SK-N-SH treated with all-trans-retinoic acid at 6 μM for 48 hours (cell line): ENCODE measurements at regions not wholly inside any gene's neighbourhood (a gene's known extent, or its start where the extent isn't known, plus 50 kb on each side); places are given as distances from the start of the nearest gene placed in this dataset.

Source experiments
- ATAC-seq: fragments of 200-7000 bp; cut with Tn5 transposase; 3 replicates; pipeline ENCODE4 v1.9.1; 2020; ENCODE audit warnings: mild to moderate bottlenecking, moderate library complexity
- ARNTL ChIP-seq: fragments of 450-650 bp; formaldehyde crosslinking; IDR thresholded peaks from 2 replicates; pipeline ENCODE4 v1.5.0; 2020; ENCODE audit warnings: low read depth, mild to moderate bottlenecking, moderate library complexity, borderline replicate concordance
- BACH2 ChIP-seq: fragments of 250-450 bp; sonication (Bioruptor Pico); IDR thresholded peaks from 2 replicates; pipeline ENCODE4 v1.9.0; 2021; ENCODE audit warnings: mild to moderate bottlenecking, borderline replicate concordance
- CSDC2 ChIP-seq: fragments of 250-450 bp; sonication (Bioruptor Pico); IDR thresholded peaks from 2 replicates; pipeline ENCODE4 v1.5.0; 2020; ENCODE audit warnings: mild to moderate bottlenecking, moderate library complexity
- ESRRG ChIP-seq: fragments of 250-450 bp; sonication (Bioruptor Pico); IDR thresholded peaks from 2 replicates; pipeline ENCODE4 v1.6.1; 2021; ENCODE audit warnings: mild to moderate bottlenecking
- GLIS3 ChIP-seq: fragments of 250-450 bp; sonication (Bioruptor Pico); IDR thresholded peaks from 2 replicates; pipeline ENCODE4 v1.5.0; 2020; ENCODE audit warnings: mild to moderate bottlenecking, moderate library complexity
- PPARA ChIP-seq: fragments of 250-450 bp; sonication (Bioruptor Pico); IDR thresholded peaks from 2 replicates; pipeline ENCODE4 v1.5.0; 2020; ENCODE audit warnings: mild to moderate bottlenecking, borderline replicate concordance
- RARB ChIP-seq: fragments of 250-450 bp; sonication (Bioruptor Pico); IDR thresholded peaks from 2 replicates; pipeline ENCODE4 v1.8.0; 2021; ENCODE audit warnings: mild to moderate bottlenecking, moderate library complexity
- SNAI2 ChIP-seq: fragments of 250-450 bp; sonication (Bioruptor Pico); IDR thresholded peaks from 2 replicates; pipeline ENCODE4 v1.5.0; 2020; ENCODE audit warnings: mild to moderate bottlenecking, moderate library complexity
- TCF4 ChIP-seq: fragments of 250-450 bp; sonication (Bioruptor Pico); IDR thresholded peaks from 2 replicates; pipeline ENCODE4 v1.8.0; 2021; ENCODE audit warnings: mild to moderate bottlenecking, moderate library complexity, borderline replicate concordance
- TOX ChIP-seq: fragments of 250-450 bp; sonication (Bioruptor Pico); IDR thresholded peaks from 2 replicates; pipeline ENCODE4 v1.8.0; 2021; ENCODE audit warnings: mild to moderate bottlenecking, moderate library complexity, borderline replicate concordance
- ZFP3 ChIP-seq: fragments of 250-450 bp; sonication (Bioruptor Pico); IDR thresholded peaks from 2 replicates; pipeline ENCODE4 v1.5.0; 2020; ENCODE audit warnings: mild to moderate bottlenecking, moderate library complexity
- ZFP30 ChIP-seq: fragments of 450-650 bp; formaldehyde crosslinking; IDR thresholded peaks from 2 replicates; pipeline ENCODE4 v1.5.0; 2022; ENCODE audit warnings: mild to moderate bottlenecking, moderate library complexity
- ZNF565 ChIP-seq: fragments of 450-650 bp; formaldehyde crosslinking; conservative IDR thresholded peaks from 2 replicates; pipeline ENCODE4 v1.5.0; 2020; ENCODE audit warnings: low read depth, mild to moderate bottlenecking, moderate library complexity
- ZNF8 ChIP-seq: fragments of 450-650 bp; formaldehyde crosslinking; IDR thresholded peaks from 2 replicates; pipeline ENCODE4 v1.5.0; 2020; ENCODE audit warnings: mild to moderate bottlenecking, moderate library complexity
- TF ChIP-seq, protein P1 (sequence below): fragments of 250-450 bp; sonication (Bioruptor Pico); IDR thresholded peaks from 2 replicates; pipeline ENCODE4 v1.5.0; 2020; ENCODE audit warnings: mild to moderate bottlenecking, moderate library complexity
- TF ChIP-seq, protein P2 (sequence below): fragments of 250-450 bp; sonication (Bioruptor Pico); IDR thresholded peaks from 2 replicates; pipeline ENCODE4 v1.8.0; 2020; ENCODE audit warnings: mild to moderate bottlenecking, moderate library complexity, borderline replicate concordance
- TF ChIP-seq, protein P3 (sequence below): fragments of 250-450 bp; sonication (Bioruptor Pico); IDR thresholded peaks from 2 replicates; pipeline ENCODE4 v1.8.0; 2021; ENCODE audit warnings: low read depth, mild to moderate bottlenecking, moderate library complexity, borderline replicate concordance
- TF ChIP-seq, protein P4 (sequence below): fragments of 250-450 bp; sonication (Bioruptor Pico); IDR thresholded peaks from 2 replicates; pipeline ENCODE4 v1.5.1; 2020; ENCODE audit warnings: low read depth, mild to moderate bottlenecking, moderate library complexity
- TF ChIP-seq, protein P5 (sequence below): fragments of 250-450 bp; sonication (Bioruptor Pico); IDR thresholded peaks from 2 replicates; pipeline ENCODE4 v1.5.1; 2021; ENCODE audit warnings: mild to moderate bottlenecking, moderate library complexity

DNA sequence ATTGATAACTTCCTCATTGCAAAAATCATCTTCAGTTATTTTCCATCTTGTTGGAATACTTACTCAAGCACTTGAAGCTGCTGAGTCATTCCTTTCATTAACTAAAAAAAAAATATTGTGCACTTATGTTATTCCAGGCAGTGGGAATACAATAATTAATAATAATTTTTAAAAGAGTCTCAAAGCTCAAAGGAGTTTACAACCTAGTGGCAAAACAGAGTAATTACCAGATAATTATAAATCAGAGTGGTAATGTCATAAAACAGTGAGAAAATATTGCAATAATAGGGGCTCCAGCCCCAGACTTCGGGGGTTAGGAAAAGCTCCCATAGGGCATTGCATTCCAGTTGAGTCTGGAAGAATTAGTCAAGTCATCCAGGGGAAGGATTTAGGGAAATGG is 79.6 kb downstream of the DDX53 start:
- no peak for ATAC-seq
- TF ChIP-seq RARB (CRISPR knock-in tag) = no peak
- TF ChIP-seq, all 23 proteins: peak for 0

DNA sequence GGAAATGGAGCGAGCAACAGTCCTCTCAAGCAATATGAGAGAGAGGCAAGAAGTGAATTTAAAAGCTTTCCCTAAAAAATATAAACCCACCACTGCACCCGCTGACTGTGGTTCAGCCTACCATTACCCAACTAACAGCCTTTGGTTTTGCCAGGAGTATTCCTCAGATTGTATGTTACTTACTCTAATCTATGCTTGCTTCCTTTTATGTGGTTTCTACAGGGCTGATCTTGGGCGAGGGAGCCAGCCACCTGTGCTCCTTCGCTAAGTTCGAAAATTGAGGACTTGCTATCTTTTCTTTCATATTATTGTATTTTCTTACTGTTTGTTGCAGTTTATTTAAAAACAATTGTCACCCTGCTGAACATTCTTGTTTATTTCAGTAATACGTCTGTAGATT is 101.1 kb downstream of the DDX53 start:
- TF ChIP-seq ARNTL (CRISPR knock-in tag) = no peak
- TF ChIP-seq, protein P1, sequence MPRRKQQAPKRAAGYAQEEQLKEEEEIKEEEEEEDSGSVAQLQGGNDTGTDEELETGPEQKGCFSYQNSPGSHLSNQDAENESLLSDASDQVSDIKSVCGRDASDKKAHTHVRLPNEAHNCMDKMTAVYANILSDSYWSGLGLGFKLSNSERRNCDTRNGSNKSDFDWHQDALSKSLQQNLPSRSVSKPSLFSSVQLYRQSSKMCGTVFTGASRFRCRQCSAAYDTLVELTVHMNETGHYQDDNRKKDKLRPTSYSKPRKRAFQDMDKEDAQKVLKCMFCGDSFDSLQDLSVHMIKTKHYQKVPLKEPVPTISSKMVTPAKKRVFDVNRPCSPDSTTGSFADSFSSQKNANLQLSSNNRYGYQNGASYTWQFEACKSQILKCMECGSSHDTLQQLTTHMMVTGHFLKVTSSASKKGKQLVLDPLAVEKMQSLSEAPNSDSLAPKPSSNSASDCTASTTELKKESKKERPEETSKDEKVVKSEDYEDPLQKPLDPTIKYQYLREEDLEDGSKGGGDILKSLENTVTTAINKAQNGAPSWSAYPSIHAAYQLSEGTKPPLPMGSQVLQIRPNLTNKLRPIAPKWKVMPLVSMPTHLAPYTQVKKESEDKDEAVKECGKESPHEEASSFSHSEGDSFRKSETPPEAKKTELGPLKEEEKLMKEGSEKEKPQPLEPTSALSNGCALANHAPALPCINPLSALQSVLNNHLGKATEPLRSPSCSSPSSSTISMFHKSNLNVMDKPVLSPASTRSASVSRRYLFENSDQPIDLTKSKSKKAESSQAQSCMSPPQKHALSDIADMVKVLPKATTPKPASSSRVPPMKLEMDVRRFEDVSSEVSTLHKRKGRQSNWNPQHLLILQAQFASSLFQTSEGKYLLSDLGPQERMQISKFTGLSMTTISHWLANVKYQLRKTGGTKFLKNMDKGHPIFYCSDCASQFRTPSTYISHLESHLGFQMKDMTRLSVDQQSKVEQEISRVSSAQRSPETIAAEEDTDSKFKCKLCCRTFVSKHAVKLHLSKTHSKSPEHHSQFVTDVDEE (CRISPR knock-in tag) = no peak
- no peak for ATAC-seq

DNA sequence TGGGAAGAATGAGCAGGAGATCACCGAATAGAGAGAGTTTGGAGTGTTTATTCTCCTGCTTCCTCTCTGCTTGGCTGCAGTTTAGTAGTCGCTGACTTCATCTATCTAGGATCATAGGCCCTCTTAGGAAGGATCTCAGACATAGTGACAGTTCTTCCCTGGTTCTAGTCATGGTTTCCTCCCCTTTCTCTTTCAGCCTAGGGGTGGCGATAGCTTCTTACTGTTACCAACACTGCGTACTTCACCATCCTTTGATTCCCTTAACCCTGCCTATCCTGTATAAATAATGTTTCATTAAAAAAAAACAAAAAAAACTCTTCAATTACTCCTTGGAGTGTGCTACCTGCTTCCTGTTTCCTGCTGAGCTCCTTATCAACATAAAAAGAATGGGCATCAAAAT is 103.8 kb downstream of the DDX53 start:
- ATAC-seq = no peak
- no peak for TF ChIP-seq RARB (CRISPR knock-in tag)
- no peak for TF ChIP-seq GLIS3 (CRISPR knock-in tag)
- TF ChIP-seq PPARA (CRISPR knock-in tag) = no peak
- TF ChIP-seq ZNF8 (CRISPR knock-in tag) = no peak
- no peak for TF ChIP-seq ARNTL (CRISPR knock-in tag)
- TF ChIP-seq CSDC2 (CRISPR knock-in tag) = no peak
- TF ChIP-seq, protein P2, sequence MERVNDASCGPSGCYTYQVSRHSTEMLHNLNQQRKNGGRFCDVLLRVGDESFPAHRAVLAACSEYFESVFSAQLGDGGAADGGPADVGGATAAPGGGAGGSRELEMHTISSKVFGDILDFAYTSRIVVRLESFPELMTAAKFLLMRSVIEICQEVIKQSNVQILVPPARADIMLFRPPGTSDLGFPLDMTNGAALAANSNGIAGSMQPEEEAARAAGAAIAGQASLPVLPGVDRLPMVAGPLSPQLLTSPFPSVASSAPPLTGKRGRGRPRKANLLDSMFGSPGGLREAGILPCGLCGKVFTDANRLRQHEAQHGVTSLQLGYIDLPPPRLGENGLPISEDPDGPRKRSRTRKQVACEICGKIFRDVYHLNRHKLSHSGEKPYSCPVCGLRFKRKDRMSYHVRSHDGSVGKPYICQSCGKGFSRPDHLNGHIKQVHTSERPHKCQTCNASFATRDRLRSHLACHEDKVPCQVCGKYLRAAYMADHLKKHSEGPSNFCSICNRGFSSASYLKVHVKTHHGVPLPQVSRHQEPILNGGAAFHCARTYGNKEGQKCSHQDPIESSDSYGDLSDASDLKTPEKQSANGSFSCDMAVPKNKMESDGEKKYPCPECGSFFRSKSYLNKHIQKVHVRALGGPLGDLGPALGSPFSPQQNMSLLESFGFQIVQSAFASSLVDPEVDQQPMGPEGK (CRISPR knock-in tag) = no peak
- TF ChIP-seq, protein P3, sequence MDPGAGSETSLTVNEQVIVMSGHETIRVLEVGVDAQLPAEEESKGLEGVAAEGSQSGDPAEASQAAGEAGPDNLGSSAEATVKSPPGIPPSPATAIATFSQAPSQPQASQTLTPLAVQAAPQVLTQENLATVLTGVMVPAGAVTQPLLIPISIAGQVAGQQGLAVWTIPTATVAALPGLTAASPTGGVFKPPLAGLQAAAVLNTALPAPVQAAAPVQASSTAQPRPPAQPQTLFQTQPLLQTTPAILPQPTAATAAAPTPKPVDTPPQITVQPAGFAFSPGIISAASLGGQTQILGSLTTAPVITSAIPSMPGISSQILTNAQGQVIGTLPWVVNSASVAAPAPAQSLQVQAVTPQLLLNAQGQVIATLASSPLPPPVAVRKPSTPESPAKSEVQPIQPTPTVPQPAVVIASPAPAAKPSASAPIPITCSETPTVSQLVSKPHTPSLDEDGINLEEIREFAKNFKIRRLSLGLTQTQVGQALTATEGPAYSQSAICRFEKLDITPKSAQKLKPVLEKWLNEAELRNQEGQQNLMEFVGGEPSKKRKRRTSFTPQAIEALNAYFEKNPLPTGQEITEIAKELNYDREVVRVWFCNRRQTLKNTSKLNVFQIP (CRISPR knock-in tag) = no peak
- no peak for TF ChIP-seq ZNF565 (CRISPR knock-in tag)
- no peak for TF ChIP-seq ZFP30 (CRISPR knock-in tag)
- no peak for TF ChIP-seq TOX (CRISPR knock-in tag)
- TF ChIP-seq, protein P1 (CRISPR knock-in tag) = no peak
- TF ChIP-seq SNAI2 (CRISPR knock-in tag) = no peak
- no peak for TF ChIP-seq BACH2 (CRISPR knock-in tag)
- TF ChIP-seq, protein P4, sequence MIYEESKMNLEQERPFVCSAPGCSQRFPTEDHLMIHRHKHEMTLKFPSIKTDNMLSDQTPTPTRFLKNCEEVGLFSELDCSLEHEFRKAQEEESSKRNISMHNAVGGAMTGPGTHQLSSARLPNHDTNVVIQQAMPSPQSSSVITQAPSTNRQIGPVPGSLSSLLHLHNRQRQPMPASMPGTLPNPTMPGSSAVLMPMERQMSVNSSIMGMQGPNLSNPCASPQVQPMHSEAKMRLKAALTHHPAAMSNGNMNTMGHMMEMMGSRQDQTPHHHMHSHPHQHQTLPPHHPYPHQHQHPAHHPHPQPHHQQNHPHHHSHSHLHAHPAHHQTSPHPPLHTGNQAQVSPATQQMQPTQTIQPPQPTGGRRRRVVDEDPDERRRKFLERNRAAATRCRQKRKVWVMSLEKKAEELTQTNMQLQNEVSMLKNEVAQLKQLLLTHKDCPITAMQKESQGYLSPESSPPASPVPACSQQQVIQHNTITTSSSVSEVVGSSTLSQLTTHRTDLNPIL (CRISPR knock-in tag) = no peak
- TF ChIP-seq, protein P5, sequence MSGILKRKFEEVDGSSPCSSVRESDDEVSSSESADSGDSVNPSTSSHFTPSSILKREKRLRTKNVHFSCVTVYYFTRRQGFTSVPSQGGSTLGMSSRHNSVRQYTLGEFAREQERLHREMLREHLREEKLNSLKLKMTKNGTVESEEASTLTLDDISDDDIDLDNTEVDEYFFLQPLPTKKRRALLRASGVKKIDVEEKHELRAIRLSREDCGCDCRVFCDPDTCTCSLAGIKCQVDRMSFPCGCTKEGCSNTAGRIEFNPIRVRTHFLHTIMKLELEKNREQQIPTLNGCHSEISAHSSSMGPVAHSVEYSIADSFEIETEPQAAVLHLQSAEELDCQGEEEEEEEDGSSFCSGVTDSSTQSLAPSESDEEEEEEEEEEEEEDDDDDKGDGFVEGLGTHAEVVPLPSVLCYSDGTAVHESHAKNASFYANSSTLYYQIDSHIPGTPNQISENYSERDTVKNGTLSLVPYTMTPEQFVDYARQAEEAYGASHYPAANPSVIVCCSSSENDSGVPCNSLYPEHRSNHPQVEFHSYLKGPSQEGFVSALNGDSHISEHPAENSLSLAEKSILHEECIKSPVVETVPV (CRISPR knock-in tag) = no peak
- TF ChIP-seq TCF4 (CRISPR knock-in tag) = no peak
- no peak for TF ChIP-seq ZFP3 (CRISPR knock-in tag)
- TF ChIP-seq ESRRG (CRISPR knock-in tag) = no peak
